ENCODE measurements at regions not wholly inside any gene's neighbourhood (a gene's known extent, or its start where the extent isn't known, plus 50 kb on each side); places are given as distances from the start of the nearest gene placed in this dataset.

DNA sequence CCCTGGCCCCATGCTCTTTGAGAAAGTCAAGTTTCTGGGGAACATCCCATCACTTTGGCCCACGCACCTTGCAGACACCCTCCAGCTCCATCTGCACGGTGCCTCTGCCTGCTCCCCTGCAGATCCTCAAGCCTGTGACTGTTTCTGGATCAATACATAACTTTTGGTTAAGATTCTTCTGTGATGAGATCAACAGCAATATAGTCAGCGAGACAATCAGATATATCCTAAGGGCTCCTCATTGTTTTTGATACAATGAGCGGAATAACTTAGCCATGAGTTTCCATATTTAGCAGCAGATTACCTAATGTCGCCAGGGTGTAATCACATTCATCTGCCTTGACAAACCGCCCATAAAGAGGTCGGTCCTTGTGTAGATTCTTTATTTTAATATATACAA lies 109.3 kb upstream of the MTHFD1L start:
- Histone ChIP-seq H3K27ac (ENCODE audit: control insufficient read depth, insufficient read depth) (no peak overlapping the region), H3K79me2 (ENCODE audit: control insufficient read depth, insufficient read depth, low read length) (no peaks in the 10 kb centered on the region; the same call in 1 of the 2 replicates), H3K9ac (ENCODE audit: control insufficient read depth, insufficient read depth, low read length) (no peak overlapping the region), H3K4me1 (ENCODE audit: control insufficient read depth, insufficient read depth, low read length) (peaks cover 3% of the 10 kb centered on the region; the same call in 1 of the 2 replicates), H3K4me2 (ENCODE audit: control insufficient read depth, insufficient read depth) (no peak overlapping the region), H4K20me1 (ENCODE audit: control insufficient read depth, insufficient read depth) (no peaks in the 10 kb centered on the region), H3K27me3 (replicated peaks in 1 of 2; ENCODE audit: control insufficient read depth in 2 of 2, insufficient read depth in 2 of 2, low read length in 1 of 2) (no peaks in the 10 kb centered on the region), H3K4me3 (no peak overlapping the region), H2AFZ (ENCODE audit: control insufficient read depth, low read depth, low read length) (no peak overlapping the region), H3K36me3 (ENCODE audit: control insufficient read depth in 2 of 2, insufficient read depth in 2 of 2, low read length in 1 of 2) (no peaks in the 10 kb centered on the region), H3K9me3 (replicated peaks; ENCODE audit: control insufficient read depth, insufficient read depth, low read length) (no peaks in the 10 kb centered on the region; the same call in 2 of the 3 replicates)
- no peak for DNase-seq (ENCODE audit: low read depth, low spot score)
- POLR2A ChIA-PET: no interaction called here
- intact Hi-C loops (cut with micrococcal nuclease; ENCODE audit: unreplicated experiment) (no loop called here), in situ Hi-C loops (cut with MboI) (no loop called here)
- SMC1A ChIA-PET (ENCODE audit: uncharacterized antibody, unreplicated experiment): interaction anchor here (0.6 to 1.9 kb wide), 4 partner anchors 11 to 263 kb away, joined by 3 to 4 read pairs (median 3); no protein-coding TSS in a partner anchor
- BruUV-seq (replicated peaks): no TSS peak
- TF ChIP-seq, protein P1, sequence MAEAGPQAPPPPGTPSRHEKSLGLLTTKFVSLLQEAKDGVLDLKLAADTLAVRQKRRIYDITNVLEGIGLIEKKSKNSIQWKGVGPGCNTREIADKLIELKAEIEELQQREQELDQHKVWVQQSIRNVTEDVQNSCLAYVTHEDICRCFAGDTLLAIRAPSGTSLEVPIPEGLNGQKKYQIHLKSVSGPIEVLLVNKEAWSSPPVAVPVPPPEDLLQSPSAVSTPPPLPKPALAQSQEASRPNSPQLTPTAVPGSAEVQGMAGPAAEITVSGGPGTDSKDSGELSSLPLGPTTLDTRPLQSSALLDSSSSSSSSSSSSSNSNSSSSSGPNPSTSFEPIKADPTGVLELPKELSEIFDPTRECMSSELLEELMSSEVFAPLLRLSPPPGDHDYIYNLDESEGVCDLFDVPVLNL (IDR thresholded peaks at IDR 0.05; ENCODE audit: low read depth, low read length): no peak
- TF ChIP-seq RB1 (IDR thresholded peaks at IDR 0.05; ENCODE audit: borderline replicate concordance): no peak
- TF ChIP-seq ETV6 (conservative IDR thresholded peaks at IDR 0.05 in 1 of 2, IDR thresholded peaks at IDR 0.05 in 1 of 2; ENCODE audit: borderline replicate concordance in 1 of 2, low read depth in 1 of 2): no peak
- no peak for TF ChIP-seq YBX1 (IDR thresholded peaks at IDR 0.05)
- TF ChIP-seq SPI1 (IDR thresholded peaks at IDR 0.05; ENCODE audit: borderline replicate concordance, insufficient read depth, low read depth, low read length): no peak
- TF ChIP-seq KDM1A (IDR thresholded peaks at IDR 0.05; ENCODE audit: borderline replicate concordance): no peak
- TF ChIP-seq, protein P2, sequence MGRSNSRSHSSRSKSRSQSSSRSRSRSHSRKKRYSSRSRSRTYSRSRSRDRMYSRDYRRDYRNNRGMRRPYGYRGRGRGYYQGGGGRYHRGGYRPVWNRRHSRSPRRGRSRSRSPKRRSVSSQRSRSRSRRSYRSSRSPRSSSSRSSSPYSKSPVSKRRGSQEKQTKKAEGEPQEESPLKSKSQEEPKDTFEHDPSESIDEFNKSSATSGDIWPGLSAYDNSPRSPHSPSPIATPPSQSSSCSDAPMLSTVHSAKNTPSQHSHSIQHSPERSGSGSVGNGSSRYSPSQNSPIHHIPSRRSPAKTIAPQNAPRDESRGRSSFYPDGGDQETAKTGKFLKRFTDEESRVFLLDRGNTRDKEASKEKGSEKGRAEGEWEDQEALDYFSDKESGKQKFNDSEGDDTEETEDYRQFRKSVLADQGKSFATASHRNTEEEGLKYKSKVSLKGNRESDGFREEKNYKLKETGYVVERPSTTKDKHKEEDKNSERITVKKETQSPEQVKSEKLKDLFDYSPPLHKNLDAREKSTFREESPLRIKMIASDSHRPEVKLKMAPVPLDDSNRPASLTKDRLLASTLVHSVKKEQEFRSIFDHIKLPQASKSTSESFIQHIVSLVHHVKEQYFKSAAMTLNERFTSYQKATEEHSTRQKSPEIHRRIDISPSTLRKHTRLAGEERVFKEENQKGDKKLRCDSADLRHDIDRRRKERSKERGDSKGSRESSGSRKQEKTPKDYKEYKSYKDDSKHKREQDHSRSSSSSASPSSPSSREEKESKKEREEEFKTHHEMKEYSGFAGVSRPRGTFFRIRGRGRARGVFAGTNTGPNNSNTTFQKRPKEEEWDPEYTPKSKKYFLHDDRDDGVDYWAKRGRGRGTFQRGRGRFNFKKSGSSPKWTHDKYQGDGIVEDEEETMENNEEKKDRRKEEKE (IDR thresholded peaks at IDR 0.05): no peak
- TF ChIP-seq, protein P3, sequence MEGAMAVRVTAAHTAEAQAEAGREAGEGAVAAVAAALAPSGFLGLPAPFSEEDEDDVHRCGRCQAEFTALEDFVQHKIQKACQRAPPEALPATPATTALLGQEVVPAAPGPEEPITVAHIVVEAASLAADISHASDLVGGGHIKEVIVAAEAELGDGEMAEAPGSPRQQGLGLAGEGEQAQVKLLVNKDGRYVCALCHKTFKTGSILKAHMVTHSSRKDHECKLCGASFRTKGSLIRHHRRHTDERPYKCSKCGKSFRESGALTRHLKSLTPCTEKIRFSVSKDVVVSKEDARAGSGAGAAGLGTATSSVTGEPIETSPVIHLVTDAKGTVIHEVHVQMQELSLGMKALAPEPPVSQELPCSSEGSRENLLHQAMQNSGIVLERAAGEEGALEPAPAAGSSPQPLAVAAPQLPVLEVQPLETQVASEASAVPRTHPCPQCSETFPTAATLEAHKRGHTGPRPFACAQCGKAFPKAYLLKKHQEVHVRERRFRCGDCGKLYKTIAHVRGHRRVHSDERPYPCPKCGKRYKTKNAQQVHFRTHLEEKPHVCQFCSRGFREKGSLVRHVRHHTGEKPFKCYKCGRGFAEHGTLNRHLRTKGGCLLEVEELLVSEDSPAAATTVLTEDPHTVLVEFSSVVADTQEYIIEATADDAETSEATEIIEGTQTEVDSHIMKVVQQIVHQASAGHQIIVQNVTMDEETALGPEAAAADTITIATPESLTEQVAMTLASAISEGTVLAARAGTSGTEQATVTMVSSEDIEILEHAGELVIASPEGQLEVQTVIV (IDR thresholded peaks at IDR 0.05; ENCODE audit: borderline replicate concordance, partially characterized antibody): no peak
- no peak for TF ChIP-seq YY1 (IDR thresholded peaks at IDR 0.05; ENCODE audit: low read depth, low read length)
- TF ChIP-seq TCF12 (IDR thresholded peaks at IDR 0.05; ENCODE audit: low read depth, low read length): no peak
- TF ChIP-seq MYB (IDR thresholded peaks at IDR 0.05; ENCODE audit: borderline replicate concordance, low read depth, low read length): no peak
- TF ChIP-seq SRF (IDR thresholded peaks at IDR 0.05; ENCODE audit: low read depth in 2 of 2, low read length in 2 of 2): no peak
- no peak for TF ChIP-seq NFIC (IDR thresholded peaks at IDR 0.05; ENCODE audit: low read depth, low read length)
- TF ChIP-seq SREBF1 (IDR thresholded peaks at IDR 0.05; ENCODE audit: low read length): no peak
- TF ChIP-seq MEF2A (IDR thresholded peaks at IDR 0.05; ENCODE audit: insufficient read depth, low read depth, low read length): no peak
- WGBS (ENCODE audit: insufficient coverage, insufficient replicate concordance, low lambda C conversion rate, missing lambda C conversion rate): 74% methylated on average over 7 of the region's 7 CpGs
- FAIRE-seq: no peak
- RAD21 ChIA-PET (ENCODE audit: unreplicated experiment): no interaction called here
- CTCF ChIA-PET: interaction anchor here (1.5 kb wide), 1 partner anchor 59 kb away, joined by 3 read pairs; no protein-coding TSS in a partner anchor
- ATAC-seq: no peak

Data from GM12878 (cell line).